ENCODE measurements at regions not wholly inside any gene's neighbourhood (a gene's known extent, or its start where the extent isn't known, plus 50 kb on each side); places are given as distances from the start of the nearest gene placed in this dataset.

DNA sequence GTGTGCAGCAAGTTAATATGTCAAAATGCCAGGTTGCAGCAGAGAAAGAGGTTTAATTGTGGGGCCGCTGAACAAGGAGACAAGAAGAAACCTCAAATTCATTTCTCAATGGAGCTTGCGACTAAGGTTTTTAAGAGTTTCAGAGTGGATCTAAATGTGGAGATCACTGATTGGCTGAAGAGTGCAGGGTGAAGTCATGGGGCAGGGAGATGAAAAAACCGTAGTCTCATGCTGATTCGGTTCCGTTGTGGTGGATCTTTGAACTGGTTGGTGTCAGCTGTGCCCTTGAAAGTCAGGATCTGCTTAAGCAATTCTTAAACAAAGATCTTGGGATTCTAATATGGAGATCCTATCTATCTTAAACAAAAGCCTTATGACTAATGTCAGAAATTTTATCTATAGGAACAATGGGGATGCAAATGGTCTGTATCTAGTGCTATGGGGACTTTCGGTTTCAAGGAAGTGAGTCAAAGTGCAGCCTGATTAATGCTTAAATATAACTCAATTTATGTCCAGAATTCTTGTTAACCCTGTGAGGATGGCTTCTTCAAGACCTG, 173.9 kb upstream of the CENPE start:
- no peak for TF ChIP-seq YY1 (IDR thresholded peaks at IDR 0.05; ENCODE audit: low read depth, low read length)
- TF ChIP-seq, protein P1, sequence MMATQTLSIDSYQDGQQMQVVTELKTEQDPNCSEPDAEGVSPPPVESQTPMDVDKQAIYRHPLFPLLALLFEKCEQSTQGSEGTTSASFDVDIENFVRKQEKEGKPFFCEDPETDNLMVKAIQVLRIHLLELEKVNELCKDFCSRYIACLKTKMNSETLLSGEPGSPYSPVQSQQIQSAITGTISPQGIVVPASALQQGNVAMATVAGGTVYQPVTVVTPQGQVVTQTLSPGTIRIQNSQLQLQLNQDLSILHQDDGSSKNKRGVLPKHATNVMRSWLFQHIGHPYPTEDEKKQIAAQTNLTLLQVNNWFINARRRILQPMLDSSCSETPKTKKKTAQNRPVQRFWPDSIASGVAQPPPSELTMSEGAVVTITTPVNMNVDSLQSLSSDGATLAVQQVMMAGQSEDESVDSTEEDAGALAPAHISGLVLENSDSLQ (IDR thresholded peaks at IDR 0.05): no peak
- TF ChIP-seq, protein P2, sequence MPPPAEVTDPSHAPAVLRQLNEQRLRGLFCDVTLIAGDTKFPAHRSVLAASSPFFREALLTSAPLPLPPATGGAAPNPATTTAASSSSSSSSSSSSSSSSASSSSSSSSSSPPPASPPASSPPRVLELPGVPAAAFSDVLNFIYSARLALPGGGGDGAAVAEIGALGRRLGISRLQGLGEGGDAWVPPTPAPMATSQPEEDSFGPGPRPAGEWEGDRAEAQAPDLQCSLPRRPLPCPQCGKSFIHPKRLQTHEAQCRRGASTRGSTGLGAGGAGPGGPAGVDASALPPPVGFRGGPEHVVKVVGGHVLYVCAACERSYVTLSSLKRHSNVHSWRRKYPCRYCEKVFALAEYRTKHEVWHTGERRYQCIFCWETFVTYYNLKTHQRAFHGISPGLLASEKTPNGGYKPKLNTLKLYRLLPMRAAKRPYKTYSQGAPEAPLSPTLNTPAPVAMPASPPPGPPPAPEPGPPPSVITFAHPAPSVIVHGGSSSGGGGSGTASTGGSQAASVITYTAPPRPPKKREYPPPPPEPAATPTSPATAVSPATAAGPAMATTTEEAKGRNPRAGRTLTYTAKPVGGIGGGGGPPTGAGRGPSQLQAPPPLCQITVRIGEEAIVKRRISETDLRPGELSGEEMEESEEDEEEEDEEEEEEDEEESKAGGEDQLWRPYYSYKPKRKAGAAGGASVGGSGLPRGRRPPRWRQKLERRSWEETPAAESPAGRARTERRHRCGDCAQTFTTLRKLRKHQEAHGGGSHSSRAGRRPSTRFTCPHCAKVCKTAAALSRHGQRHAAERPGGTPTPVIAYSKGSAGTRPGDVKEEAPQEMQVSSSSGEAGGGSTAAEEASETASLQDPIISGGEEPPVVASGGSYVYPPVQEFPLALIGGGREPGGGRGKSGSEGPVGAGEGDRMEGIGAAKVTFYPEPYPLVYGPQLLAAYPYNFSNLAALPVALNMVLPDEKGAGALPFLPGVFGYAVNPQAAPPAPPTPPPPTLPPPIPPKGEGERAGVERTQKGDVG (CRISPR knock-in tag; IDR thresholded peaks at IDR 0.05): no peak
- no peak for TF ChIP-seq POLR2A (IDR thresholded peaks at IDR 0.05; ENCODE audit: low read depth, low read length)
- TF ChIP-seq SRF (IDR thresholded peaks at IDR 0.05; ENCODE audit: low read depth in 2 of 2, low read length in 2 of 2): no peak
- TF ChIP-seq, protein P3, sequence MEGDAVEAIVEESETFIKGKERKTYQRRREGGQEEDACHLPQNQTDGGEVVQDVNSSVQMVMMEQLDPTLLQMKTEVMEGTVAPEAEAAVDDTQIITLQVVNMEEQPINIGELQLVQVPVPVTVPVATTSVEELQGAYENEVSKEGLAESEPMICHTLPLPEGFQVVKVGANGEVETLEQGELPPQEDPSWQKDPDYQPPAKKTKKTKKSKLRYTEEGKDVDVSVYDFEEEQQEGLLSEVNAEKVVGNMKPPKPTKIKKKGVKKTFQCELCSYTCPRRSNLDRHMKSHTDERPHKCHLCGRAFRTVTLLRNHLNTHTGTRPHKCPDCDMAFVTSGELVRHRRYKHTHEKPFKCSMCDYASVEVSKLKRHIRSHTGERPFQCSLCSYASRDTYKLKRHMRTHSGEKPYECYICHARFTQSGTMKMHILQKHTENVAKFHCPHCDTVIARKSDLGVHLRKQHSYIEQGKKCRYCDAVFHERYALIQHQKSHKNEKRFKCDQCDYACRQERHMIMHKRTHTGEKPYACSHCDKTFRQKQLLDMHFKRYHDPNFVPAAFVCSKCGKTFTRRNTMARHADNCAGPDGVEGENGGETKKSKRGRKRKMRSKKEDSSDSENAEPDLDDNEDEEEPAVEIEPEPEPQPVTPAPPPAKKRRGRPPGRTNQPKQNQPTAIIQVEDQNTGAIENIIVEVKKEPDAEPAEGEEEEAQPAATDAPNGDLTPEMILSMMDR (IDR thresholded peaks at IDR 0.05 in 2 of 3, conservative IDR thresholded peaks at IDR 0.05 in 1 of 3; ENCODE audit: control insufficient read depth in 2 of 3, extremely low read depth in 1 of 3, insufficient read depth in 1 of 3, low read depth in 3 of 3, low read length in 3 of 3): no peak
- TF ChIP-seq EP300 (IDR thresholded peaks at IDR 0.05; ENCODE audit: borderline replicate concordance in 1 of 2, control insufficient read depth in 1 of 2, low read depth in 2 of 2, low read length in 2 of 2): no peak
- TF ChIP-seq RCOR1 (conservative IDR thresholded peaks at IDR 0.05; ENCODE audit: low read depth, low read length): no peak
- no peak for TF ChIP-seq POLR2AphosphoS5 (IDR thresholded peaks at IDR 0.05; ENCODE audit: low read length)
- no peak for TF ChIP-seq EZH2 (IDR thresholded peaks at IDR 0.05; ENCODE audit: borderline replicate concordance, control insufficient read depth, low read depth, low read length)
- no peak for TF ChIP-seq ESRRA (IDR thresholded peaks at IDR 0.05; ENCODE audit: low read length)

Data from GM12878 (cell line).